ENCODE measurements at regions not wholly inside any gene's neighbourhood (a gene's known extent, or its start where the extent isn't known, plus 50 kb on each side); places are given as distances from the start of the nearest gene placed in this dataset.

- DNase-seq = no peak
These were observed 87.5 kb upstream of the NAA20 start for GRCh38 chr20:19929481-19930145.

DNA sequence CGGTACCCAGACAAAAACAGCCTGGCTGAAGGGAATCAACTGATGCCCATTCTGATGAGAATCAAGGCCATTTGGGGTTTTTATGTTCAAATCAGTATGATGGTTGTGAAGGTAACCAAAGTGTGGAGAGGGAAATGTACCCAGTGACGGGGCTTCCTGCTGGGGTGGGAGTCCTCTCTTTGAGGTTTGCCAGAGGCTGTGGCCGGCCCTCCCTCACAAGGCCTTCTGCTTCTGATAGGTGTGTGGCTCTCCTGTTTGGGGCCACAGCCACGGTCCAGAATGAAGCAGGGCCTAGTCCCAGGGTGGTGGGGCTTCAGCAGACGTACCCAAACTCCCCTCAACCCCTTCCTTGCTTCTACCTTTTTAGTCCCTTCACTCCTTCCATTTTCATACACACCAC lies 86.7 kb upstream of the NAA20 start:
- no peak for DNase-seq

DNA sequence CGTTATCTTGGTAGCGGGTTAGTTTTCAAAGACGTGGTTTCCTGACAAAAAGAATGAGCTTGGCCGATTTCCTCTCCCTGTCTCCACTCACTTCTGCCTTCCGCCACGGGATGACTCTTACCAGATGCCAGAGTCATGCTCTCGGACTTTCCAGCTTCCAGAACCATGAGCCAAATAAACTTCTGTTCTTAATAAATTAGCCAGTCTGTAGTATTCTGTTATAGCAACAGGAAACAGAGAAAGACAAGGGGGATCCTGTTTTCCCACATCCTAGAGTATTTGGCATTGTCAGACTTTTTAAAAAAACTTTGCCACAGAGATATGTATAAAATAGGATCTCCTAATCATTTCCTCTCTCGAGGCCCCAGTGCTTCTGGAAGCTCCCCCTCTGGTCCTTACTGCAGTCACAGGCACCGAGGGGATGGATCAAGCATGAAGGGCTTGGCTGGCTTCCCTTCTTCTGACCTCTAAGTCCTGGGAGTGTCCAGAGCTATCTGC lies 84.9 kb upstream of the NAA20 start:
- no peak for DNase-seq

DNA sequence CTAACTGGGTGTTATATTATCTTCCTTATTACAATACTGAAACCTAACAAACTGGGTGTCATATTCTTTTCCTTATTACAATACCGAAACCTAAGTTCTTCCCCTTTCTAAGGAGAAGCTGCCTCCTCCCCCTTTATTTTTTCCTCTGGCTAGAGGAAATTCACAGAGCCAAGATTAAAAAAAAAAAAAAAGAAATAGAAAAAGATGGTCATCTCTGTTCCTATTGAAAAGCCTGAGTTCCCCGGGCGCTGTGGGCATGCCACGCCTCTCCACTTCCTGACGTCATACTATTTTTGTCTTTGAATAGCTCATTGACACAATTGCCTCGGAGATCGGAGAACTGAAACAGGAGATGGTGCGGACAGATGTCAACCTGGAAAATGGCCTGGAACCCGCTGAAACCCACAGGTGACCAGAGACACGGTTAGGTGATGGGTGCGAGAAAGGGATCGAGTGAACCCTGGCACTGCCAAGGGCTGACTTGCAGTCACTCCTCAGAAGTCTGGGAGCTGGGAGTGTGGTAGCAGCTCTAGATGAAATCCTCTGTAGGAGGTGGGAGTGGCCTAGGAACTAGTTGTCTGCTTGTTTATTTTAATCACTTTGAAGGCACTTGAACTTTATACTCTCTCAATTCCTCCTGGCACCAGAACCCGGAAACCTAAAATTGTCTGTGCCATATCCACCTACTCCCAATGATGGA lies 82.2 kb upstream of the NAA20 start:
- DNase-seq = peak; percentile 17 to 18

GRCh38 chr20:19935842-19936241 lies 81.3 kb upstream of the NAA20 start:
- DNase-seq = no peak

- no peak for DNase-seq
These were observed 80.5 kb upstream of the NAA20 start for GRCh38 chr20:19936466-19937200.

DNA sequence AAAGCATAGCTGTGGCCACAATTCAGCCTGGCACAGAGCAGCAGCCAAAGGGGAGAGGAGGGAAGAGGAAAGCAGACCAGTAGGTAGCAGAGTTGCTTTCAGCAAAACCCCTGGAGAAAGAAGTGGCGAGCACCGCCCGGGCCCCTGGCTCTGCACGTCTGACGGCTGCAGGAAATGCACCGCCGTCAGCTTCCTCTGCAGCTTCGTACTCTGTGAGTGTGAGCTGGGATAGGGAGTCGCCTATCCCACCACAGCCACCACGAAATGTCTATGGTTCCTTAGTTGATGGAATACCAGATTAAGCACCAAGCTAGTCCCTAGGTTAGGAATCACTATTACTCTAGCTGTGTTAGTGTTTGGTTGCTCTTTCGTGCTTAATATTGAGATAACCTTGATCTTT lies 79.9 kb upstream of the NAA20 start:
- DNase-seq = no peak

- no peak for DNase-seq
These were observed 79.3 kb upstream of the NAA20 start for GRCh38 chr20:19937651-19938420.

DNA sequence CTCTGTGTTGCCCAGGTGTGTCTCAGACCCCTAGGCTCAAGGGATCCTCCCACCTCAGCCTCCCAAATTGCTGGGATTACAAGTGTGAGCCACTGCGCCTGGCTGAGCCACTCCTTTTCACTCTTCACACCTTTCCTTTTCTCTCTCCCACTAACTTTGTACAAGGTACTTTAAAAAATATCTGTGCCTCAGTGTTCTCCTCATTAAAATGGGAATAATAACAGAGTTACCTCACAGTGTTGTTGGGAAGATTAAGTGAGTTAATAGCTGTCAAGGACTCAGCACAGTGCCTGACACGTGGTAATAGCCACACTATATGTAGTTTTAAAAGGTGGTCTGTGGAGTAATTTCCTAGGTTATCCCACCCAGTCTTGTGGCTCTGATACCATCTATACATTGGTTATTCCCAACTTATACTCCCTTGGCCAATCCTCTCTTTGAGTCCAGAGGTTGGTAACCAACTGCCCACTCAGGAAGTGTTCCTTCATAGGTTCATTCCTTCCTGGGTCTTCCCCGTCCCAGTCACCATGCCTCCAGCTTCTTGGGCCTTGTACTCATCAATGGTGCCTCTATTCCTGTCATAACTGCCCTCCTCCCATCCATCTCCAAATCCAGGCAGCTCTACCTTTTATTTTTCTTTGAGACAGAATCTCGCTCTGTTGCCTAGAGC lies 78.6 kb upstream of the NAA20 start:
- no peak for DNase-seq

GRCh38 chr20:19940988-19941460 lies 76.1 kb upstream of the NAA20 start:
- no peak for DNase-seq

DNA sequence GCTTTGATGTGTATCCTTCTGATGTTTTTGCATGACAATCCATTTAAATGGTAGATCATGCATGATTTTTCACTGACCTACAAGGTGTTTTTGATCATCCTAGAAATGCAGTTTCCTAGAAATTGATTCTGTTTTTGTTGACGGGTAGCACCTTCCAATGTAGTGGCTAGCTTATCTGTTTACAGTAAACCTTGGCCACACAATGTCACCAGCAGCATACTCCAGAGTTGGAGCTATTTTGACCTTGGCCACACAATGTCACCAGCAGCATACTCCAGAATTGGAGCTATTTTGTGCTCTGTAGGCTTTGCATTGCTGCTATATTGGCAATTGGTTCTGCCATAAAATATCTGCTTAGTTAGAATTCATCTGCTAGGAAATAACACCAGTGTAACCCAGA lies 74.6 kb upstream of the NAA20 start:
- DNase-seq = no peak

- no peak for DNase-seq
These were observed 74.1 kb upstream of the NAA20 start for GRCh38 chr20:19943061-19943521.

DNA sequence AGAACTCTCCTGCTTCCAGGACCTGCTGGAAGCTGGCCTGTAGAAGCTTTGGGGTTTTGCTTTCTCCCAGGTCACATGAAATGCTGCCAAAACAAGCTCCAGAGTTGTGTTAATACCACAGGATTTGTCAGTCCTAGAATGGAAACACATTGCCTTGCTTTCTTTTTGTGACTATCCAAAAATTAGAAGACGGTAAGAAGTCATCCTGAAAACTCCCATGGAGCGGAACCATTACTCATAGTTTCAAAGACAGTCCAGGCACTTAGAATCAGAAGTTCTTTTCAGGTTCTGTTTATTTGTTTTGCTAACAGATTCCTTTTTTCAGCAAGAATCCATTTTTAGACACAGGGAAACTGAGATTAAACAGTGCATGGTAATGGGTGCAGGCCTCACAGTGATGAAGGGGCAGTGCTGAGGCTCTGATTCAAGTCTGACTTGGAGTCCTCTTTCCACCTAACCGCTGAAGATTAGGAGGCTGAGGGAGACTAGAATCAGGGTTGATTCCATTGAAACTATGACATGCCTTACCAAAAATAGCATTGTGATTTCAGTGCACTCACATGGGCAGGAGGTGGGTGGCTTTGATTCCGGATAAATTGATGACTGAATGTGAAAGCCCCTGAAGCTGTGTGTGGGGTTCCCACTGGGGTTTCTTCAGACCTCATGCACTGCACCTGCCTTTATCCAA lies 72.2 kb upstream of the NAA20 start:
- no peak for DNase-seq

GRCh38 chr20:19945732-19946670 lies 71.2 kb upstream of the NAA20 start:
- no peak for DNase-seq

GRCh38 chr20:19947611-19948264 lies 69.4 kb upstream of the NAA20 start:
- no peak for DNase-seq

GRCh38 chr20:19949195-19949867 lies 67.8 kb upstream of the NAA20 start:
- no peak for DNase-seq

DNA sequence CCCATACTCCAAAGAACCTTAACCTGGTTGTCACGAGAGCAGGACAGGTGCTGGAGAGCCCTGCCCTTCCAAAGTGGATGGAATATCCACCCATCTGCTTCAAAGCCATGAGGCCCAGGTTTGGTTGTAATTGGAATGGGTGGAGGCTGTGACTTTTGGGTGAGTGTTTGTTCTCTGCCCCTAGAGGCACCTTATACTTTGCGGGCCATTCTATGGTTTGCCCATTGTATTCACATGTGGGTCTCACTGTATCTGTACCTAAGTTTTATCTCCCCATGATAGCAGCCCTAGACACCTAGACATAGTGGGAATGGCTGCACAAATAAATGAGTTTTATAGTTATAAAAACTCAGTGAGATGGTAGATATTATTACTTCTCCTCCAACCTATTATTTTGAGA lies 67.1 kb upstream of the NAA20 start:
- DNase-seq = no peak

DNA sequence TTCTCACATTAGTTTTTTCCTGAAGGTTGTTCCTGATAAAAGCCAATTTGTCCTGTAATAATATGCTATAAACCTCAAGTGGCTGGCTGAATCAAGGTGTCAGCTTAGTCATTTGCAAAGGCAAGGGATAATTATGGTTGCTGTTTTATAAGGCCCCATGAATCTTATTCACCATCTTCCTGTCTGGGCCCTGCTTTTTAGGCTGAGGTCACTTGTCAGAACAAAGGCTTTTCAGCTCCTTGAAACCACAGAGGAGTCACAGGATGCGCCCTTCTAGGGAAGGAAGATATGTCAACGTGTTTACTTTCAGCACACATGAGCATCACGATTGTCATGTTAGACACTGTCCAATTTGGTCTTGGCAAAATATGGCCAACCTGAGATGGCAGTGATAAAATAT lies 64.8 kb upstream of the NAA20 start:
- DNase-seq = no peak

DNA sequence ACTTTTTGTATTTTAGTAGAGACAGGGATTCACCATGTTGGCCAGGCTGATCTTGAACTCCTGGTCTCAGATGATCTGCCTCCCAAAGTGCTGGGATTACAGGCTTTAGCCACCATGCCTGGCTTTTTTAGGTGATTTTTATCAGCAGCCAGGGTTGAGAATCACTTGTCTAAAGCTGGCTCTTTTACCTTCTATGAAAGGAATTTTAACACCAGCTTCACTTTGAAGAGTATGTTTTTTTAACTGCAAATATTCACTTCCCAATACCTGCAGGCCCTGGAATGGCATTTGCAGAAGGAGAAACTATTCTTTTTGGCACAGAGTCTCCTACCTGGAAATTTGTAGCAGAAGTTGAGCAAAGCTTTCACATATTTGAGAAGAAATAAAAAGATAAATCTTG lies 63.6 kb upstream of the NAA20 start:
- no peak for DNase-seq
